Lower leg skin (tissue), 3 donors: ENCODE measurements at regions not wholly inside any gene's neighbourhood (a gene's known extent, or its start where the extent isn't known, plus 50 kb on each side); places are given as distances from the start of the nearest gene placed in this dataset.
"Not testable (repeated sequence)": the region's sequence is repeated elsewhere in the genome, so short reads cannot be mapped to it uniquely, and the experiment has no call there.

Experiments used
- POLR2A ChIP-seq, 2 donors: fragments of 450-650 bp; IDR thresholded peaks; one replicate each; pipeline ENCODE4 v1.6.1; 2016 to 2017; ENCODE audit warnings: antibody characterized with exemption in 2 of 2, mild to moderate bottlenecking in 1 of 2, moderate library complexity in 1 of 2
- TF ChIP-seq, protein P1 (sequence below), 3 donors: fragments of 450-650 bp; IDR thresholded peaks; one replicate each; pipeline ENCODE4 v1.5.1; 2016; ENCODE audit warnings: antibody characterized with exemption in 3 of 3, mild to moderate bottlenecking in 3 of 3, moderate library complexity in 2 of 3

- TF ChIP-seq, protein P1, sequence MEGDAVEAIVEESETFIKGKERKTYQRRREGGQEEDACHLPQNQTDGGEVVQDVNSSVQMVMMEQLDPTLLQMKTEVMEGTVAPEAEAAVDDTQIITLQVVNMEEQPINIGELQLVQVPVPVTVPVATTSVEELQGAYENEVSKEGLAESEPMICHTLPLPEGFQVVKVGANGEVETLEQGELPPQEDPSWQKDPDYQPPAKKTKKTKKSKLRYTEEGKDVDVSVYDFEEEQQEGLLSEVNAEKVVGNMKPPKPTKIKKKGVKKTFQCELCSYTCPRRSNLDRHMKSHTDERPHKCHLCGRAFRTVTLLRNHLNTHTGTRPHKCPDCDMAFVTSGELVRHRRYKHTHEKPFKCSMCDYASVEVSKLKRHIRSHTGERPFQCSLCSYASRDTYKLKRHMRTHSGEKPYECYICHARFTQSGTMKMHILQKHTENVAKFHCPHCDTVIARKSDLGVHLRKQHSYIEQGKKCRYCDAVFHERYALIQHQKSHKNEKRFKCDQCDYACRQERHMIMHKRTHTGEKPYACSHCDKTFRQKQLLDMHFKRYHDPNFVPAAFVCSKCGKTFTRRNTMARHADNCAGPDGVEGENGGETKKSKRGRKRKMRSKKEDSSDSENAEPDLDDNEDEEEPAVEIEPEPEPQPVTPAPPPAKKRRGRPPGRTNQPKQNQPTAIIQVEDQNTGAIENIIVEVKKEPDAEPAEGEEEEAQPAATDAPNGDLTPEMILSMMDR (IDR thresholded peaks at IDR 0.05) = not testable (repeated sequence)
- not testable (repeated sequence) for TF ChIP-seq POLR2A (IDR thresholded peaks at IDR 0.05)
Measured at GRCh38 chr10:63827018-63827417, 305.8 kb downstream of the REEP3 start.
